ENCODE measurements at regions not wholly inside any gene's neighbourhood (a gene's known extent, or its start where the extent isn't known, plus 50 kb on each side); places are given as distances from the start of the nearest gene placed in this dataset.

DNA sequence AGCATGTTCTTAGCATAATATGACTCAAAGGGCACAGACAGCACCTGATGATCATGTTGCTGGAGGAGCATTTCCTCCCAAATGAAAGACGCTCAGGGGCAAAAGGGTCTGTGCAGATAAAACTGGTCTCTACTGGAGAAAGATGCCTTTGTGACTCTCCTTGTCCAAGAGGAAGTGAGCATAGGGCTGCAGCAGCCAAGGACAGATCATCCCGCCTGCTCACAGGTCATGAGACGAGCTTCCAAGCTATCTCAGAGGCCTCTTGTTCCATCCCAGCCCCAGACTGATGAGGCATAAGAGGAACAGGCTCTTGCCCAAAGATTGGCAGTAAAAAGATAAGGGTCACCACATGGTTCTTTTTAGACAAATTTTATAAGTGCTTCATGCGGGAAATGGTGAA lies 141.8 kb downstream of the KATNIP start:
- TF ChIP-seq RAD21 (IDR thresholded peaks at IDR 0.05; ENCODE audit: low read length), result no peak
- no peak for TF ChIP-seq MAFK (IDR thresholded peaks at IDR 0.05; ENCODE audit: low read depth, low read length)
- no peak for TF ChIP-seq SMC3 (IDR thresholded peaks at IDR 0.05; ENCODE audit: low read depth, low read length)

All from IMR-90 (cell line).